ENCODE measurements at regions not wholly inside any gene's neighbourhood (a gene's known extent, or its start where the extent isn't known, plus 50 kb on each side); places are given as distances from the start of the nearest gene placed in this dataset.

GRCh38 chr6:67679566-67680296, 955.4 kb upstream of the ADGRB3 start:
- no peak overlapping the region for H3K4me3 ChIP-seq (ENCODE audit: low read depth, low read length)
- peak; percentile 14 for DNase-seq (ENCODE audit: low read depth, low spot score)
- POLR2A ChIA-PET = no interaction called here
- TF ChIP-seq, protein P1, sequence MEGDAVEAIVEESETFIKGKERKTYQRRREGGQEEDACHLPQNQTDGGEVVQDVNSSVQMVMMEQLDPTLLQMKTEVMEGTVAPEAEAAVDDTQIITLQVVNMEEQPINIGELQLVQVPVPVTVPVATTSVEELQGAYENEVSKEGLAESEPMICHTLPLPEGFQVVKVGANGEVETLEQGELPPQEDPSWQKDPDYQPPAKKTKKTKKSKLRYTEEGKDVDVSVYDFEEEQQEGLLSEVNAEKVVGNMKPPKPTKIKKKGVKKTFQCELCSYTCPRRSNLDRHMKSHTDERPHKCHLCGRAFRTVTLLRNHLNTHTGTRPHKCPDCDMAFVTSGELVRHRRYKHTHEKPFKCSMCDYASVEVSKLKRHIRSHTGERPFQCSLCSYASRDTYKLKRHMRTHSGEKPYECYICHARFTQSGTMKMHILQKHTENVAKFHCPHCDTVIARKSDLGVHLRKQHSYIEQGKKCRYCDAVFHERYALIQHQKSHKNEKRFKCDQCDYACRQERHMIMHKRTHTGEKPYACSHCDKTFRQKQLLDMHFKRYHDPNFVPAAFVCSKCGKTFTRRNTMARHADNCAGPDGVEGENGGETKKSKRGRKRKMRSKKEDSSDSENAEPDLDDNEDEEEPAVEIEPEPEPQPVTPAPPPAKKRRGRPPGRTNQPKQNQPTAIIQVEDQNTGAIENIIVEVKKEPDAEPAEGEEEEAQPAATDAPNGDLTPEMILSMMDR (IDR thresholded peaks at IDR 0.05; ENCODE audit: insufficient read depth, low read length, missing control alignments) = no peak
- CTCF ChIA-PET = no interaction called here

DNA sequence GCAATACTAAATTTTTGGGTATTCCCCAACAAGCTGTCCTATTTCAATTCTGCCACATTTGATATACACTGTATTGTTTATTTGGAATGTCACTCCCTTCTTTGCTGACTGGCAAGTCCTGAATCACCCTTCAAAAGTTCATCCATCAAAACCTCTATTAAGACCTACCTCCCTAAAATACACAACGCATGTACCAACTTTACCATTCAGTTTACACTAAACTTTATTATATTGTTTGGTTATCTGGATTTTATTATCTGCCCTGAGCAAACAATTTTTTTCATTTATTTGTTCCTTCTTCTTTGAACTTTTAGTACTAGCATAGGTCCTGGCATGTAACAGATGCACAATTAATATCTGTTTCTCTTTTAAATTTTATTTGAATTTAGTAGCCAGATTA, 958.2 kb upstream of the ADGRB3 start:
- H3K4me3 ChIP-seq (ENCODE audit: low read depth, low read length) = no peak overlapping the region
- POLR2A ChIA-PET = no interaction called here
- CTCF ChIA-PET = no interaction called here
- TF ChIP-seq, protein P1 (IDR thresholded peaks at IDR 0.05; ENCODE audit: insufficient read depth, low read length, missing control alignments) = no peak
- DNase-seq (ENCODE audit: low read depth, low spot score) = no peak

- H3K4me3 ChIP-seq (ENCODE audit: low read depth, low read length) = no peak overlapping the region
- TF ChIP-seq, protein P1 (IDR thresholded peaks at IDR 0.05; ENCODE audit: insufficient read depth, low read length, missing control alignments) = no peak
- POLR2A ChIA-PET = no interaction called here
- CTCF ChIA-PET = no interaction called here
- no peak for DNase-seq (ENCODE audit: low read depth, low spot score)
Measured at GRCh38 chr6:67667637-67668422, 967.3 kb upstream of the ADGRB3 start.

GRCh38 chr6:67666177-67666964, 968.7 kb upstream of the ADGRB3 start:
- TF ChIP-seq, protein P1 (IDR thresholded peaks at IDR 0.05; ENCODE audit: insufficient read depth, low read length, missing control alignments) = no peak
- ChIA-PET POLR2A (no interaction called here), CTCF (no interaction called here)
- no peak overlapping the region for H3K4me3 ChIP-seq (ENCODE audit: low read depth, low read length)
- DNase-seq (ENCODE audit: low read depth, low spot score) = no peak

- CTCF ChIA-PET = interaction anchor here (1.2 kb wide), 1 partner anchor 9 kb away, joined by 3 read pairs; no protein-coding TSS in a partner anchor
- TF ChIP-seq, protein P1 (IDR thresholded peaks at IDR 0.05; ENCODE audit: insufficient read depth, low read length, missing control alignments) = no peak
- no peak overlapping the region for H3K4me3 ChIP-seq (ENCODE audit: low read depth, low read length)
- no peak for DNase-seq (ENCODE audit: low read depth, low spot score)
- POLR2A ChIA-PET = no interaction called here
Measured at GRCh38 chr6:67664942-67665341, 970.1 kb upstream of the ADGRB3 start.

Measured in AG04449 (cell line).